Osteoblast (primary cell): ENCODE measurements at regions not wholly inside any gene's neighbourhood (a gene's known extent, or its start where the extent isn't known, plus 50 kb on each side); places are given as distances from the start of the nearest gene placed in this dataset.

Experiments
- DNase-seq: peaks from one replicate; pipeline ENCODE4 v3.0.0; 2011; ENCODE audit warnings: low spot score, mixed read lengths; ENCODE audit not compliant: insufficient read length; ENCODE audit errors: missing footprints
- H2AFZ ChIP-seq: 2 replicates; pipeline ENCODE4 v1.6.0; 2011; ENCODE audit warnings: mild to moderate bottlenecking, low read length
- H3K27ac ChIP-seq: 2 replicates; pipeline ENCODE4 v1.5.1; 2011; ENCODE audit warnings: mild to moderate bottlenecking, low read depth, low read length, moderate library complexity
- H3K27me3 ChIP-seq: 2 replicates; pipeline ENCODE4 v1.6.0; 2012; ENCODE audit warnings: mild to moderate bottlenecking, control low read depth, inconsistent platforms, low read length, moderate library complexity; ENCODE audit not compliant: insufficient read depth
- H3K36me3 ChIP-seq: 2 replicates; pipeline ENCODE4 v1.5.1; 2011; ENCODE audit warnings: mild to moderate bottlenecking, low read length, control low read depth, moderate library complexity; ENCODE audit not compliant: insufficient read depth
- H3K4me1 ChIP-seq: 2 replicates; pipeline ENCODE4 v1.5.1; 2011; ENCODE audit warnings: mild to moderate bottlenecking, low read length, control low read depth, moderate library complexity; ENCODE audit not compliant: insufficient read depth
- H3K4me2 ChIP-seq: 2 replicates; pipeline ENCODE4 v1.6.0; 2011; ENCODE audit warnings: mild to moderate bottlenecking, low read length; ENCODE audit not compliant: insufficient read depth
- H3K4me3 ChIP-seq: fragments of 200-600 bp; sonication (generic); 3 replicates; pipeline ENCODE4 v1.5.1; 2012; ENCODE audit warnings: mild to moderate bottlenecking, low read length, inconsistent platforms; ENCODE audit not compliant: insufficient read depth
- H3K79me2 ChIP-seq: 2 replicates; pipeline ENCODE4 v1.6.0; 2012; ENCODE audit warnings: mild to moderate bottlenecking, low read length, control low read depth, inconsistent platforms; ENCODE audit not compliant: insufficient read depth
- H3K9me3 ChIP-seq: 2 replicates; pipeline ENCODE4 v1.5.1; 2011; ENCODE audit warnings: low read depth, low read length, control low read depth
- H4K20me1 ChIP-seq: 2 replicates; pipeline ENCODE4 v1.6.0; 2012; ENCODE audit warnings: mild to moderate bottlenecking, low read length, control low read depth; ENCODE audit not compliant: insufficient read depth
- CTCF ChIP-seq: IDR thresholded peaks from 2 replicates; pipeline ENCODE4 v1.5.1; 2011; ENCODE audit warnings: mild to moderate bottlenecking, low read depth, low read length, moderate library complexity; ENCODE audit errors: extremely low read depth

GRCh38 chr7:125010540-125010939, 80.9 kb upstream of the POT1 start:
- H3K79me2 ChIP-seq, result no peaks in the 10 kb centered on the region
- H4K20me1 ChIP-seq, result no peaks in the 10 kb centered on the region
- H3K4me2 ChIP-seq, result no peak overlapping the region
- H3K27me3 ChIP-seq, result no peaks in the 10 kb centered on the region
- DNase-seq, result no peak
- H3K9me3 ChIP-seq, result no peaks in the 10 kb centered on the region
- no peak for TF ChIP-seq CTCF
- H3K4me3 ChIP-seq, result no peak overlapping the region
- no peaks in the 10 kb centered on the region for H3K4me1 ChIP-seq
- no peak overlapping the region for H3K27ac ChIP-seq
- no peak overlapping the region for H2AFZ ChIP-seq
- no peaks in the 10 kb centered on the region for H3K36me3 ChIP-seq

GRCh38 chr7:124996778-124997177, 67.2 kb upstream of the POT1 start:
- Histone ChIP-seq H3K27me3 (no peaks in the 10 kb centered on the region), H4K20me1 (no peaks in the 10 kb centered on the region), H3K27ac (no peak overlapping the region), H3K79me2 (no peaks in the 10 kb centered on the region), H3K9me3 (no peaks in the 10 kb centered on the region), H2AFZ (no peak overlapping the region), H3K4me3 (no peak overlapping the region), H3K36me3 (no peaks in the 10 kb centered on the region), H3K4me1 (no peaks in the 10 kb centered on the region), H3K4me2 (no peak overlapping the region)
- TF ChIP-seq CTCF, result no peak
- DNase-seq, result no peak

GRCh38 chr7:124992851-124993562, 63.4 kb upstream of the POT1 start:
- Histone ChIP-seq H3K4me2 (peak overlapping the region; percentile 51), H3K27ac (peak overlapping the region; percentile 61), H3K27me3 (no peaks in the 10 kb centered on the region), H3K4me1 (no peaks in the 10 kb centered on the region), H3K4me3 (peak overlapping the region; percentile 13), H4K20me1 (no peaks in the 10 kb centered on the region), H3K36me3 (no peaks in the 10 kb centered on the region), H3K79me2 (no peaks in the 10 kb centered on the region), H2AFZ (no peak overlapping the region), H3K9me3 (no peaks in the 10 kb centered on the region)
- DNase-seq, result no peak
- TF ChIP-seq CTCF, result no peak

- H2AFZ ChIP-seq, result no peak overlapping the region
- H4K20me1 ChIP-seq, result no peaks in the 10 kb centered on the region
- TF ChIP-seq CTCF, result no peak
- no peaks in the 10 kb centered on the region for H3K27me3 ChIP-seq
- no peaks in the 10 kb centered on the region for H3K79me2 ChIP-seq
- H3K4me1 ChIP-seq, result no peaks in the 10 kb centered on the region
- H3K27ac ChIP-seq, result no peak overlapping the region
- no peak overlapping the region for H3K4me3 ChIP-seq
- DNase-seq, result no peak
- no peaks in the 10 kb centered on the region for H3K9me3 ChIP-seq
- no peak overlapping the region for H3K4me2 ChIP-seq
- no peaks in the 10 kb centered on the region for H3K36me3 ChIP-seq
Observed at GRCh38 chr7:124989911-124990310, 60.3 kb upstream of the POT1 start.
